WERI-Rb-1 (cell line): ENCODE measurements at regions not wholly inside any gene's neighbourhood (a gene's known extent, or its start where the extent isn't known, plus 50 kb on each side); places are given as distances from the start of the nearest gene placed in this dataset.
"Not testable (repeated sequence)": the region's sequence is repeated elsewhere in the genome, so short reads cannot be mapped to it uniquely, and the experiment has no call there.

Source experiments
- DNase-seq: peaks from one replicate; pipeline ENCODE4 v3.0.0-alpha.2; 2020
- H3K27ac ChIP-seq: fragments of 250-450 bp; sonication (Bioruptor Pico); 2 replicates; pipeline ENCODE4 v1.5.1; 2020; ENCODE audit warnings: mild to moderate bottlenecking, moderate library complexity
- H3K27me3 ChIP-seq: fragments of 250-450 bp; sonication (Bioruptor Pico); 2 replicates; pipeline ENCODE4 v1.5.1; 2021; ENCODE audit warnings: mild to moderate bottlenecking, low read depth, moderate library complexity; ENCODE audit not compliant: insufficient read depth, severe bottlenecking
- H3K36me3 ChIP-seq: fragments of 250-450 bp; sonication (Bioruptor Pico); 2 replicates; pipeline ENCODE4 v1.5.1; 2020; ENCODE audit warnings: mild to moderate bottlenecking, moderate library complexity
- H3K4me3 ChIP-seq: 2 replicates; pipeline ENCODE4 v1.5.1; 2011; ENCODE audit warnings: low read depth, mild to moderate bottlenecking, control low read depth, low read length
- H3K9me3 ChIP-seq: fragments of 250-450 bp; sonication (Bioruptor Pico); 2 replicates; pipeline ENCODE4 v1.5.1; 2021; ENCODE audit warnings: mild to moderate bottlenecking, moderate library complexity; ENCODE audit not compliant: severe bottlenecking
- CTCF ChIP-seq: IDR thresholded peaks from 2 replicates; pipeline ENCODE4 v1.5.1; 2011; ENCODE audit warnings: low read depth, mild to moderate bottlenecking, control low read depth, inconsistent platforms, low read length

GRCh38 chr13:83449668-83450395 is 432.4 kb downstream of the SLITRK1 start:
- no peak for DNase-seq
- TF ChIP-seq CTCF, result no peak
- no peak overlapping the region for H3K27ac ChIP-seq

GRCh38 chr13:83440465-83440864 is 441.8 kb downstream of the SLITRK1 start:
- no peak for TF ChIP-seq CTCF
- no peaks in the 10 kb centered on the region for H3K36me3 ChIP-seq
- no peak overlapping the region for H3K4me3 ChIP-seq
- no peak overlapping the region for H3K27ac ChIP-seq
- DNase-seq, result no peak
- no peaks in the 10 kb centered on the region for H3K9me3 ChIP-seq
- no peaks in the 10 kb centered on the region for H3K27me3 ChIP-seq

More at GRCh38 chr13:83449668-83450395, 432.4 kb downstream of the SLITRK1 start:
- Histone ChIP-seq H3K9me3 (no peaks in the 10 kb centered on the region), H3K27me3 (no peaks in the 10 kb centered on the region), H3K36me3 (no peaks in the 10 kb centered on the region), H3K4me3 (no peak overlapping the region)

- H3K27ac ChIP-seq, H3K9me3 ChIP-seq, H3K36me3 ChIP-seq, H3K27me3 ChIP-seq, DNase-seq, H3K4me3 ChIP-seq: not testable (repeated sequence)
Observed at GRCh38 chr13:83439464-83439863, 442.8 kb downstream of the SLITRK1 start.

GRCh38 chr13:83423861-83424260 is 458.4 kb downstream of the SLITRK1 start:
- H3K36me3 ChIP-seq, result no peaks in the 10 kb centered on the region
- no peak overlapping the region for H3K27ac ChIP-seq
- H3K27me3 ChIP-seq, result no peaks in the 10 kb centered on the region
- no peak for TF ChIP-seq CTCF
- peaks cover 7% of the 10 kb centered on the region for H3K9me3 ChIP-seq
- no peak for DNase-seq
- H3K4me3 ChIP-seq, result no peak overlapping the region

GRCh38 chr13:83423381-83423780 is 458.9 kb downstream of the SLITRK1 start:
- Histone ChIP-seq H3K36me3 (no peaks in the 10 kb centered on the region), H3K27me3 (no peaks in the 10 kb centered on the region), H3K27ac (no peak overlapping the region), H3K9me3 (peaks cover 7% of the 10 kb centered on the region), H3K4me3 (no peak overlapping the region)
- TF ChIP-seq CTCF, result no peak
- DNase-seq, result no peak

- no peak for DNase-seq
- no peak overlapping the region for H3K4me3 ChIP-seq
- no peaks in the 10 kb centered on the region for H3K36me3 ChIP-seq
- no peaks in the 10 kb centered on the region for H3K27me3 ChIP-seq
- no peaks in the 10 kb centered on the region for H3K9me3 ChIP-seq
- H3K27ac ChIP-seq, result no peak overlapping the region
- no peak for TF ChIP-seq CTCF
Observed at GRCh38 chr13:83414393-83414792, 467.9 kb downstream of the SLITRK1 start.
